PC-9 (cell line): ENCODE measurements at regions not wholly inside any gene's neighbourhood (a gene's known extent, or its start where the extent isn't known, plus 50 kb on each side); places are given as distances from the start of the nearest gene placed in this dataset.

Experiments used
- BruUV-seq: library from RNA; stranded (reverse); fragments of 400-500 nt; replicated peaks from 2 replicates; lab custom pipeline; 2021; lab: Mats Ljungman, UMichigan
- CTCF ChIA-PET: fragments of 300-600 bp; sonication (Branson Sonifier 250); formaldehyde crosslinking; loops from one replicate; lab custom pipeline; 2022; ENCODE audit warnings: antibody characterized with exemption; lab: Charles Lee
- POLR2A ChIA-PET: fragments of 300-600 bp; sonication (Branson Sonifier 250); formaldehyde crosslinking; loops from one replicate; lab custom pipeline; 2022; ENCODE audit warnings: antibody characterized with exemption; ENCODE audit not compliant: unreplicated experiment; lab: Charles Lee
- DNase-seq, 2 experiments: peaks; one replicate each; pipeline versions ENCODE4 v3.0.0 to v3.0.0-alpha.2; 2015 to 2022; ENCODE audit warnings: mixed read lengths in 1 of 2
- H2AFZ ChIP-seq: fragments of 200-600 bp; sonication (generic); 2 replicates; pipeline ENCODE4 v1.8.1; 2017; ENCODE audit warnings: antibody characterized with exemption
- H3F3A ChIP-seq: fragments of 200-600 bp; sonication (generic); 2 replicates; pipeline ENCODE4 v1.8.1; 2017; ENCODE audit warnings: antibody characterized with exemption, mild to moderate bottlenecking, low read depth; ENCODE audit not compliant: insufficient read depth
- H3K27ac ChIP-seq: fragments of 200-600 bp; sonication (generic); 2 replicates; pipeline ENCODE4 v1.6.1; 2016; ENCODE audit warnings: mixed run types
- H3K27me3 ChIP-seq: fragments of 200-600 bp; sonication (generic); 2 replicates; pipeline ENCODE4 v1.6.1; 2016; ENCODE audit warnings: low read depth, mixed run types; ENCODE audit not compliant: insufficient read depth
- H3K36me3 ChIP-seq: fragments of 200-600 bp; sonication (generic); 2 replicates; pipeline ENCODE4 v1.6.1; 2016; ENCODE audit warnings: low read depth, mixed run types
- H3K4me1 ChIP-seq: fragments of 200-600 bp; sonication (generic); replicated peaks from 2 replicates; pipeline ENCODE4 v1.6.1; 2016; ENCODE audit warnings: mixed run types; ENCODE audit not compliant: insufficient read depth
- H3K4me2 ChIP-seq: fragments of 200-600 bp; sonication (generic); 2 replicates; pipeline ENCODE4 v1.6.1; 2017; ENCODE audit warnings: mixed run types
- H3K4me3 ChIP-seq: fragments of 200-600 bp; sonication (generic); 2 replicates; pipeline ENCODE4 v1.6.1; 2016; ENCODE audit warnings: mixed run types
- H3K79me2 ChIP-seq: fragments of 200-600 bp; sonication (generic); 2 replicates; pipeline ENCODE4 v1.6.1; 2017; ENCODE audit warnings: low read depth, mixed run types
- H3K9me2 ChIP-seq: fragments of 200-600 bp; sonication (generic); 2 replicates; pipeline ENCODE4 v1.8.1; 2017; ENCODE audit warnings: mild to moderate bottlenecking; ENCODE audit not compliant: insufficient read depth
- H3K9me3 ChIP-seq: fragments of 200-600 bp; sonication (generic); 2 replicates; pipeline ENCODE4 v1.8.1; 2016; ENCODE audit warnings: low read depth; ENCODE audit not compliant: insufficient read depth
- H4K20me1 ChIP-seq: fragments of 200-600 bp; sonication (generic); 2 replicates; pipeline ENCODE4 v1.8.1; 2017; ENCODE audit not compliant: insufficient read depth
- CTCF ChIP-seq: fragments of 200-600 bp; sonication (generic); conservative IDR thresholded peaks from 2 replicates; pipeline ENCODE4 v1.6.1; 2017; ENCODE audit warnings: mixed run types, antibody characterized with exemption, mild to moderate bottlenecking, moderate library complexity
- EZH2 ChIP-seq: fragments of 200-600 bp; sonication (generic); IDR thresholded peaks from 2 replicates; pipeline ENCODE4 v1.8.0; 2017; ENCODE audit warnings: antibody characterized with exemption, low read depth
- intact Hi-C: fragments of 100-400 bp; cut with micrococcal nuclease; formaldehyde crosslinking; loops from one replicate; pipeline ENCODE4 v1.10.0; 2022; ENCODE audit not compliant: unreplicated experiment

- intact Hi-C loops, result no loop called here
- Histone ChIP-seq H2AFZ (no peak overlapping the region), H3K27me3 (no peaks in the 10 kb centered on the region), H3K9me3 (no peaks in the 10 kb centered on the region), H3K79me2 (no peaks in the 10 kb centered on the region), H3K27ac (no peak overlapping the region), H3F3A (0 out of 2 replicates have a peak, but pooled peaks cover 9% of the 10 kb centered on the region), H3K9me2 (no peaks in the 10 kb centered on the region), H3K4me1 (peaks cover 6% of the 10 kb centered on the region; the same call in 1 of the 2 replicates), H3K36me3 (no peaks in the 10 kb centered on the region), H3K4me3 (no peak overlapping the region), H3K4me2 (no peak overlapping the region), H4K20me1 (no peaks in the 10 kb centered on the region)
- BruUV-seq, result no TSS peak
- TF ChIP-seq CTCF (no peak), EZH2 (no peak)
- ChIA-PET CTCF (no interaction called here), POLR2A (no interaction called here)
- no peak for DNase-seq
These were observed 87.7 kb upstream of the DYNAP start for GRCh38 chr18:54503131-54503894.

- ChIA-PET CTCF (no interaction called here), POLR2A (no interaction called here)
- peaks cover 6% of the 10 kb centered on the region; the same call in 1 of the 2 replicates for H3K4me1 ChIP-seq
- H3K9me3 ChIP-seq, result no peaks in the 10 kb centered on the region
- intact Hi-C loops, result no loop called here
- TF ChIP-seq EZH2 (no peak), CTCF (no peak)
- 0 out of 2 replicates have a peak, but pooled peaks cover 9% of the 10 kb centered on the region for H3F3A ChIP-seq
- no peak overlapping the region for H3K27ac ChIP-seq
- H3K4me3 ChIP-seq, result no peak overlapping the region
- DNase-seq, result no peak
- H3K4me2 ChIP-seq, result no peak overlapping the region
- no peaks in the 10 kb centered on the region for H3K36me3 ChIP-seq
- no peaks in the 10 kb centered on the region for H4K20me1 ChIP-seq
- no peaks in the 10 kb centered on the region for H3K79me2 ChIP-seq
- H3K27me3 ChIP-seq, result no peaks in the 10 kb centered on the region
- no peaks in the 10 kb centered on the region for H3K9me2 ChIP-seq
- H2AFZ ChIP-seq, result no peak overlapping the region
- no TSS peak for BruUV-seq
These were observed 84.4 kb upstream of the DYNAP start for GRCh38 chr18:54506516-54507261.

GRCh38 chr18:54509793-54510192 is 81.3 kb upstream of the DYNAP start:
- no peaks in the 10 kb centered on the region for H4K20me1 ChIP-seq
- H3K27ac ChIP-seq, result no peak overlapping the region
- no peaks in the 10 kb centered on the region for H3K36me3 ChIP-seq
- no peaks in the 10 kb centered on the region for H3K9me2 ChIP-seq
- H3K4me2 ChIP-seq, result no peak overlapping the region
- intact Hi-C loops, result no loop called here
- CTCF ChIA-PET, result no interaction called here
- no peak for DNase-seq
- TF ChIP-seq CTCF, result no peak
- no peak for TF ChIP-seq EZH2
- no peaks in the 10 kb centered on the region for H3K4me1 ChIP-seq
- H3F3A ChIP-seq, result no peaks in the 10 kb centered on the region
- H3K4me3 ChIP-seq, result no peak overlapping the region
- POLR2A ChIA-PET, result no interaction called here
- BruUV-seq, result no TSS peak
- no peaks in the 10 kb centered on the region for H3K9me3 ChIP-seq
- H3K79me2 ChIP-seq, result no peaks in the 10 kb centered on the region
- no peak overlapping the region for H2AFZ ChIP-seq
- H3K27me3 ChIP-seq, result no peaks in the 10 kb centered on the region
